22Rv1 (cell line): ENCODE measurements at regions not wholly inside any gene's neighbourhood (a gene's known extent, or its start where the extent isn't known, plus 50 kb on each side); places are given as distances from the start of the nearest gene placed in this dataset.

Experiments
- H3K27ac ChIP-seq: fragments of 450-650 bp; 2 replicates; pipeline ENCODE4 v1.5.1; 2017
- ZFX ChIP-seq: fragments of 450-650 bp; IDR thresholded peaks from 2 replicates; pipeline ENCODE4 v1.6.1; 2017; ENCODE audit warnings: antibody characterized with exemption, borderline replicate concordance
- TF ChIP-seq, protein P1 (sequence below): fragments of 450-650 bp; IDR thresholded peaks from 2 replicates; pipeline ENCODE4 v1.5.1; 2017; ENCODE audit warnings: mild to moderate bottlenecking

DNA sequence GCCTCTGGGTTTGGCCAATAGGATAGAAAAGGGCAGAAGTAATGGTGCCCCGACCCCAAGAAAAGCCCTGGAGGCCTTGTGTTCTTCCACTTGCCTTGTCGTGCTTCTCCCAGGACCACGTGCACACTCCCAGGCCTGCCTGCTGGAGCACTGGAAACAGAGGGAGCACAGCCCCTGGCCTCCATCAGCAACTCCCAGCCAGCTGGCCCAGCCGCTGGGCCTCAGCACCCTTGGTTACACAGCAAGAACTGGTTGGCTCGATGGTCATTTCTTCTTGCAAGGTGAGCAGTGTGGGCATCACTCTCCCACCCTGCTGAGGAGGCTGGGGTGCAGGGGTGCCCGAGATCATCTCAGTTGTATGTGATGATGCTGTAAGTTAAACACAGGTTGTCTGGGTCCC, 69.2 kb upstream of the CST7 start:
- no peak overlapping the region for H3K27ac ChIP-seq
- TF ChIP-seq, protein P1, sequence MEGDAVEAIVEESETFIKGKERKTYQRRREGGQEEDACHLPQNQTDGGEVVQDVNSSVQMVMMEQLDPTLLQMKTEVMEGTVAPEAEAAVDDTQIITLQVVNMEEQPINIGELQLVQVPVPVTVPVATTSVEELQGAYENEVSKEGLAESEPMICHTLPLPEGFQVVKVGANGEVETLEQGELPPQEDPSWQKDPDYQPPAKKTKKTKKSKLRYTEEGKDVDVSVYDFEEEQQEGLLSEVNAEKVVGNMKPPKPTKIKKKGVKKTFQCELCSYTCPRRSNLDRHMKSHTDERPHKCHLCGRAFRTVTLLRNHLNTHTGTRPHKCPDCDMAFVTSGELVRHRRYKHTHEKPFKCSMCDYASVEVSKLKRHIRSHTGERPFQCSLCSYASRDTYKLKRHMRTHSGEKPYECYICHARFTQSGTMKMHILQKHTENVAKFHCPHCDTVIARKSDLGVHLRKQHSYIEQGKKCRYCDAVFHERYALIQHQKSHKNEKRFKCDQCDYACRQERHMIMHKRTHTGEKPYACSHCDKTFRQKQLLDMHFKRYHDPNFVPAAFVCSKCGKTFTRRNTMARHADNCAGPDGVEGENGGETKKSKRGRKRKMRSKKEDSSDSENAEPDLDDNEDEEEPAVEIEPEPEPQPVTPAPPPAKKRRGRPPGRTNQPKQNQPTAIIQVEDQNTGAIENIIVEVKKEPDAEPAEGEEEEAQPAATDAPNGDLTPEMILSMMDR, result no peak
- TF ChIP-seq ZFX, result no peak

DNA sequence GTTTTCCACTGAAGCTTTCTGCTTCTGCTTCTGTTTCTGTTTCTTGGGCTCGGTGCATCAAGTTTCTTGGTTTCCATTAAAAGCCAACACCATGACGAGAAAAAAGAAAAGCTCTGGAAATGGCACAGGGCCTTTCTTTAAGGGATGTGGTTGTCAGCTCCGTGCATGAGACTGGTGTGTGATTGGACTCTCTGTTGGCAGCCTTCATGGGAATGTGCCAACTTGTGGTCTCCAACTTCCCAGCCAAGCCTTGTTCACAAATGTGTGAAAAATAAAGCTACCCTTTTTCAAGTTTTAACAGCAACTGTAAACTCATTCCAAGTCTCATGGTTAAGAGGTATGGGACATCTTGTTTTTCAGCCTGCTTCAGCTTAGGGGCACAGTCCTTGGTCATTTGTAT, 68.7 kb upstream of the CST7 start:
- TF ChIP-seq, protein P1, result no peak
- no peak for TF ChIP-seq ZFX
- no peak overlapping the region for H3K27ac ChIP-seq

DNA sequence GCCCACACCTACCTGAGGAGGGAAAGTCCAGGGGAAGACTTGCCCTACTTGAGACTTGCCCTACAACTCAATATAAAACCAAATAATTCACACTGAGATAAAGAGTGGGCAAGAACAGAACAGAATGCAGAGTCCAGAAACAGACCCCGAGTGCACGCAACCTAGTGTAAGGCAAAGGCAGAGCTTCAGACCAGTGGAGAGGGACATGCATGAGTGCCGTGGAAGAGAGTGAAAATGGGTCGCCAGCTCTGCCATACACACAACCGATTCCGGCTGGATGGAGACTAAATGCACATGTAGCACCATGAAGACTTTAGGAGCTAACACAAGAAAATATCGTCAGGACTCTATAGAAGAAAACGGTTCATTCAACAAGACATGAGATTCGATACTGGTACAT, 58.8 kb upstream of the CST7 start:
- no peak overlapping the region for H3K27ac ChIP-seq
- no peak for TF ChIP-seq ZFX
- TF ChIP-seq, protein P1, result no peak

DNA sequence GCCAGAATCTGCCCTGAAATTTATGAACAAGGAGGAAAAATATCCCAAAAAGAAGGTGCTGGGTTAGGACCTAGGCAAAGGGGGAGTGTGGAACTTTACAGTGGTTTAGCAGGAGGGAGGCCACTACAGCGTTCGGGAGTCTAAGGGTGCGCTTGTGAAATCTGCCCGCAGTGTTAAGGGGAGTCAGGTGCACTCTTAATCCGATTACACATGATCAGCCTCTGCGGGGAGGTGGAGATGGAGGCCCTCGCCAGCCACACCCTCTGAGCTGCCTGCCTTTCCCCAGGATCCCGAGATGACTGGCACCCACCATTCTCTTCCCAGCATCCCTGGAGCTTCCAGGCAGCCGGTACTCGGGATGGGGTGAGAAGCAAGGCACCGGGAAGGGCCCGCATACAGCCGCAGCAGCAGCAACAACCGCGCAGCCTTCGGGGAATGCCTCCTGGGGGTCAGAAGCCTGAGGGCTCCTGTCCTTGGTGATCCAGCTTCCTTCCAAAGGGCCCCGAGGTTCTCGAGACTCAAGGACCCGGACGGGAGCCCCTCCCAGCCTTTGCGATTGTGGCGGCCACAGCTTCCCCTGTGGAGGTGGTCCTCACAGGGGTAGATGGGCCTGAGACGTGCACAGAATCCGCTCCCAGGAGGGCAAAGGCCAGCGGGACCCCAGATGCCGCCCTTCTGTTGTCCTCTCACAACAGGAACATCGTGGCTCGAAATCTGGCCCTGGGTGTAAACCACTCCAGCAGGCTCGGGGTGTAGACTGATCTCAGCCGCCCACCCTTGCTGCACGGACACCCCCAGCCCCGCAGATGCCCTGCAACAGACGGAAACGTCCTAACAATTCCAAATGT, 57.3 kb upstream of the CST7 start:
- TF ChIP-seq ZFX, result no peak
- TF ChIP-seq, protein P1, result no peak

DNA sequence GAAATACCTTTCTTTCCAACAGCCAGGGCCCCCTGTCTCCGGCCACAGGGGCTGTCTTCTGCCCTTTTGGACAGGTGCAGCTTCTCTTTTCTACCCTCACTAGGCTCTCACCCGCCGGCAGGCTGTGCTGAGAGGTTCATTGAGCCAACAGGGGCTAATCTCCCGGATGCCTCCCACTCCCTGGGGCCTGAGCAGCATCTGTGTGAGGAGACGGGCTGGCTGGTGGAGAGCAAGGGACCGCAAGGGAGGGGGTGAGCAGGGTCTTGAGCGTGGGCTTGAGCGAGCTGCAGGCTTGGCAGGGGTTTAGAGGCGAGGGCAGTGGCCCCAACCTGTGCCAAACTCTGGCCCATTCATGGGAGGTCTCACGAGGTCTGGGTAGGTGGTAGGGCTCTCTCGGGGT, 56.5 kb upstream of the CST7 start:
- TF ChIP-seq ZFX, result no peak
- TF ChIP-seq, protein P1, result no peak
- no peak overlapping the region for H3K27ac ChIP-seq

More for the DNA sequence above, 57.3 kb upstream of the CST7 start:
- H3K27ac ChIP-seq, result no peak overlapping the region

DNA sequence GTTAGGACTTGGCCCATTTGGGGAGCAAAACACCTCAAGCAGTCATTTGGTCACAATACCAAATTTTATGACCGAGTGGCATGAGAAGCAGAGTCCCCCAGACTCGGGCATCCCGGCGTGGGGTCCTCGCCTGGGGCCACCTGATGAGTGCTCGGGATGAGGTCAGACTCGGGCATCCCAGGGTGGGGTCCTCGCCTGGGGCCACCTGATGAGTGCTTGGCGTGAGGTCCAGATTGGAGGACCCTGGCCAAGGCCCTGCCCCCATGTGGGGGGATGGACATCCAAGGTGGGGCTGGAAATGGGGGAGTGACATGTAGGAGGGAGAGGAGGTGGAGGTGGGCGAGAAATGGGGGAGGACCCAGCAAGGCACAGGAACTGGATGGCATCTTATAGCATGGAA, 56.1 kb upstream of the CST7 start:
- no peak overlapping the region for H3K27ac ChIP-seq
- TF ChIP-seq, protein P1, result no peak
- no peak for TF ChIP-seq ZFX

DNA sequence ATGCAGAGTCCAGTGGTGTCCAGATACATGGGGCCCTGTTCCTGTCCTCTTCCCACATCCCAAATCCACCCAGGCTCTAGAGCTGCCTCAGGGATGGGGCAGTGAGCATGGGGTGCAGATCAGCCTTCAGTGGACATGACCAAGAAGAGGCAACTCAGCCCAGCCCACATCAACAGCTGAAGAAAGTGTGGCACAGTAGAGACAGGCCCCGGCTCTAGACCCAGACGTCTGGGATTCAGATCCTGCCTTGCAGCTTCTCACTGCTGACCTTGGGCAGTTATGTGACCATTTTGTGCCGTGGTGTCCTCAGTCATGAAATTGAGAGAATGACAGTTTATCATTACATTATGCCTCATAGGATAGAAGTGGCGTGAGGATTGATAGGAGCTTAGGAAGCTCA, 54.6 kb upstream of the CST7 start:
- TF ChIP-seq ZFX, result no peak
- TF ChIP-seq, protein P1, result no peak
- H3K27ac ChIP-seq, result no peak overlapping the region
